Muscle of leg (tissue), 3 donors: ENCODE measurements at regions not wholly inside any gene's neighbourhood (a gene's known extent, or its start where the extent isn't known, plus 50 kb on each side); places are given as distances from the start of the nearest gene placed in this dataset.

Source experiments
- DNase-seq: peaks from one replicate; pipeline ENCODE4 v3.0.0; 2013
- H3K27ac ChIP-seq: one replicate; pipeline ENCODE4 v1.5.1; 2013; ENCODE audit warnings: mild to moderate bottlenecking, low read length, control low read depth
- H3K27me3 ChIP-seq: one replicate; pipeline ENCODE4 v1.6.1; 2013; ENCODE audit warnings: low read length; ENCODE audit not compliant: control insufficient read depth, insufficient read depth
- H3K36me3 ChIP-seq: one replicate; pipeline ENCODE4 v1.6.1; 2013; ENCODE audit warnings: low read length; ENCODE audit not compliant: control insufficient read depth, insufficient read depth
- H3K4me1 ChIP-seq: one replicate; pipeline ENCODE4 v1.6.1; 2013; ENCODE audit warnings: low read length; ENCODE audit not compliant: control insufficient read depth, insufficient read depth
- H3K4me3 ChIP-seq: one replicate; pipeline ENCODE4 v1.5.1; 2013; ENCODE audit warnings: low read length, control low read depth
- H3K9me3 ChIP-seq: replicated peaks from 2 replicates; pipeline ENCODE4 v1.6.1; 2013; ENCODE audit warnings: low read depth, low read length; ENCODE audit not compliant: control insufficient read depth
- WGBS: methylation state at CpG from one replicate; pipeline ENCODE4 v1.1.5; 2013; ENCODE audit warnings: missing lambda C conversion rate; ENCODE audit not compliant: insufficient coverage; 5-methylcytosine and 5-hydroxymethylcytosine counted together

- Histone ChIP-seq H3K4me3 (no peak overlapping the region), H3K27ac (no peak overlapping the region), H3K27me3 (no peaks in the 10 kb centered on the region), H3K9me3 (no peaks in the 10 kb centered on the region), H3K4me1 (peaks cover 12% of the 10 kb centered on the region), H3K36me3 (no peaks in the 10 kb centered on the region)
- peak; percentile 32 for DNase-seq
- 42% methylated on average over 2 of the region's 6 CpGs for WGBS
Measured at GRCh38 chr21:29238053-29238966, 60.4 kb upstream of the BACH1 start.

- Histone ChIP-seq H3K4me3 (no peak overlapping the region), H3K27ac (no peak overlapping the region), H3K36me3 (no peaks in the 10 kb centered on the region), H3K27me3 (no peaks in the 10 kb centered on the region), H3K4me1 (peaks cover 12% of the 10 kb centered on the region), H3K9me3 (no peaks in the 10 kb centered on the region)
- peak; percentile 67 for DNase-seq
- WGBS, result 71% methylated on average over 1 of the region's 3 CpGs
Measured at GRCh38 chr21:29238967-29239290, 59.8 kb upstream of the BACH1 start.

- H3K36me3 ChIP-seq, result no peaks in the 10 kb centered on the region
- WGBS, result no CpG with 5 or more reads among the region's 1 CpG
- no peaks in the 10 kb centered on the region for H3K9me3 ChIP-seq
- no peaks in the 10 kb centered on the region for H3K27me3 ChIP-seq
- no peak overlapping the region for H3K4me3 ChIP-seq
- H3K4me1 ChIP-seq, result peaks cover 12% of the 10 kb centered on the region
- H3K27ac ChIP-seq, result no peak overlapping the region
- no peak for DNase-seq
Measured at GRCh38 chr21:29240136-29240535, 58.6 kb upstream of the BACH1 start.

GRCh38 chr21:29242201-29242600 is 56.5 kb upstream of the BACH1 start:
- Histone ChIP-seq H3K27ac (no peak overlapping the region), H3K27me3 (no peaks in the 10 kb centered on the region), H3K9me3 (no peaks in the 10 kb centered on the region), H3K4me3 (no peak overlapping the region), H3K36me3 (no peaks in the 10 kb centered on the region), H3K4me1 (peaks cover 5% of the 10 kb centered on the region)
- DNase-seq, result no peak

GRCh38 chr21:29243188-29243587 is 55.5 kb upstream of the BACH1 start:
- no peaks in the 10 kb centered on the region for H3K27me3 ChIP-seq
- no peak overlapping the region for H3K4me3 ChIP-seq
- H3K4me1 ChIP-seq, result no peaks in the 10 kb centered on the region
- DNase-seq, result no peak
- H3K27ac ChIP-seq, result no peak overlapping the region
- no CpG with 5 or more reads among the region's 1 CpG for WGBS
- no peaks in the 10 kb centered on the region for H3K36me3 ChIP-seq
- H3K9me3 ChIP-seq, result no peaks in the 10 kb centered on the region

GRCh38 chr21:29245104-29245643 is 53.5 kb upstream of the BACH1 start:
- Histone ChIP-seq H3K4me3 (no peak overlapping the region), H3K27ac (no peak overlapping the region), H3K9me3 (no peaks in the 10 kb centered on the region), H3K27me3 (no peaks in the 10 kb centered on the region), H3K4me1 (no peaks in the 10 kb centered on the region), H3K36me3 (no peaks in the 10 kb centered on the region)
- no peak for DNase-seq
- 70% methylated on average over 3 of the region's 3 CpGs for WGBS

- no peaks in the 10 kb centered on the region for H3K4me1 ChIP-seq
- H3K4me3 ChIP-seq, result no peak overlapping the region
- no peak for DNase-seq
- H3K9me3 ChIP-seq, result no peaks in the 10 kb centered on the region
- no peaks in the 10 kb centered on the region for H3K36me3 ChIP-seq
- no peaks in the 10 kb centered on the region for H3K27me3 ChIP-seq
- no peak overlapping the region for H3K27ac ChIP-seq
Measured at GRCh38 chr21:29245863-29246262, 52.9 kb upstream of the BACH1 start.

GRCh38 chr21:29246614-29247013 is 52.1 kb upstream of the BACH1 start:
- 100% methylated on average over 1 of the region's 2 CpGs for WGBS
- Histone ChIP-seq H3K4me1 (no peaks in the 10 kb centered on the region), H3K36me3 (no peaks in the 10 kb centered on the region), H3K4me3 (no peak overlapping the region), H3K27me3 (no peaks in the 10 kb centered on the region), H3K27ac (no peak overlapping the region), H3K9me3 (no peaks in the 10 kb centered on the region)
- no peak for DNase-seq

- no peaks in the 10 kb centered on the region for H3K27me3 ChIP-seq
- no peaks in the 10 kb centered on the region for H3K4me1 ChIP-seq
- H3K9me3 ChIP-seq, result peaks cover 3% of the 10 kb centered on the region
- no peaks in the 10 kb centered on the region for H3K36me3 ChIP-seq
- no peak overlapping the region for H3K4me3 ChIP-seq
- peak; percentile 49 for DNase-seq
- WGBS, result no CpG with 5 or more reads among the region's 1 CpG
- H3K27ac ChIP-seq, result no peak overlapping the region
Measured at GRCh38 chr21:29248124-29248523, 50.6 kb upstream of the BACH1 start.
